Fibroblast of peridontal ligament (primary cell): ENCODE measurements at regions not wholly inside any gene's neighbourhood (a gene's known extent, or its start where the extent isn't known, plus 50 kb on each side); places are given as distances from the start of the nearest gene placed in this dataset.

ENCODE experiments used
- DNase-seq: peaks from one replicate; pipeline ENCODE4 v3.0.0-alpha.2; 2010; ENCODE audit errors: extremely low read depth

DNA sequence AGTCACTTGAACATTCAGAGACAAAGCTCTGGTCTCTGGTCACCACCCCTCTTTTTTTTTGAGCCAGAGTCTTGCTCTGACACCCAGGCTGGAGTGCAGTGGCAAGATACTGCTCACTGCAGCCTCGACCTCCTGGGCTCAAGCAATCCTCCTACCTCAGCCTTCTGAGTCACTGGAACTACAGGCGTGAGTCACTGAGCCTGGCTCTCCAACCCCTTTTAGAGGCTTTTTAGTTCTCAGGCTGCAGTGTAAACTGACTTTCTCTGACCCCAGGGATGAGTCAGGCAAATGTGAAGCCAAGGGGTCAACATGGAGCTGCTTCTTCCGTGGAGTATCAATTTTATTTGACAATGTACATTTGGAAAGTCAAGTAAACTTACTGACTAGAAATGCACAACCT is 229.2 kb downstream of the PTTG2 start:
- DNase-seq = peak; percentile 80

DNA sequence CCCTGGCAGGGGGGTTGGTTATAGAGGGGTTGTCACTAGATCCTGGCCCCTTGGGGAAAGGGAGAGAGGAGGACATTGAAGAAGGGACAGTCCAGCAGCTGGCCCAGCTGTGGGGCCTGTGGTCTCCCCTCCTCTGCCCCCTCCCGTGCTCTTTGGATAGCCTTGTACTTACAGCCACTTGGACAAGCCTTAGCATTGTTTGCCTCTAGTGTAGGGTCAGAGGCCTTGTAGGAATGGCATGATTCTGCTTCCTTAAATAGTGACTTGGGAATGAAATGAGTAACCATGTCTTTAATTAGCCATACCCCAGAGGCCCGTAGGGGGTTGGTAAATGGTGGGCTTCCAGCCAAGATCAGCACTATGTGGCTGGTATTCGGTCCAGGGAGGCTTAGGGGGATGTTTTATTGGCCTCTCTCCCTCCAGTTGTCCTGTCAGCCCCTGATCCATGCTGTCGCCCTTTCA is 230.6 kb downstream of the PTTG2 start:
- DNase-seq = peak; percentile 87

DNA sequence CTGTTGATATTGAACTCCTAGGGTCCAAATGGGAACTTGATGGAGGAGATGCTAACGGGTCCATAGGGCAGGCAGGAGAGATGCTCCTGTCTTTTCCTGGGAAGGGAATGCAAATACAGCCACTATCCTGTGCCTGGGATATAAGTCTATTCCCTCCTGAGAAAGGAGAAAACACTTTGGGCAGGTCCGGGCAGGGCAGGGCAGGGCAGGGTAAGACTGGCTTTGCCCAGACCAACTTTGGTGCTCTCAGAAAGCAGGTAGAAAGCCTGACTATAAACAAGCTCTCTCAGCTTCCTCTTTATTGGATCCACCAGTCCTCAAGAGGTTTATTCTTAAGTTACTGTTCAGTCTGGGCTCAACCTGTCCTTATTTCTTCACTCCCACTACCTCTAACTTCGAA is 232.3 kb downstream of the PTTG2 start:
- DNase-seq = no peak

DNA sequence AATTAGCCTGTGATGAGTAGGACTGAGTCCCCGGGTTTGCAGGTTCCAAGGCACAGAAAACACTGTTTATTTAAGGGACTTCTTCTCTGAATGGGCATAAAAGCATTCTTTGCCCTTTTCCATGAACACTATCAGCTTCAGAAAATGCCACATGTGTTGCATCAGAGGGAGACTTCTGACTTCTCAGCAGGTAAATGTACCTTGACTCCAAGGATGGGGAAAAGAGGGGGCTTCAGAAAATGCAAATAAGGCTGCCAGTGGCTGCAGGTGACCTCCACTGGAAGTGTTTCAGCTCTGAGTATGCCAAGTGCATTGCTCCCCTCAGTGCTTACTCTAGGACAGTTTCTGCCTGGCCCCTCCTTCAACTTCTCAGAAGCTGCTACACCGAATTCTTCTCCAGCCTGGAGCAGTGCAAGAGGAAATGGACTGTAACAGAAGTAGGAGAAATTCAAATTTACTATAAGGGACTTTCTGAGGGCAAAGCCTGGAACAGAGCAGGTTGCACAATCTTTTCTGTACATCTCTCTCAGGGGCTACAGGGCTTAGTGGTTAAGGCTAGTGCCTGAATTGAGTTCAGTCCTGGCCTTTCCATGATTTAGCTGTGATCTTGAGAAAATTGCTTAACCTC is 233.2 kb downstream of the PTTG2 start:
- DNase-seq = peak; percentile 18

DNA sequence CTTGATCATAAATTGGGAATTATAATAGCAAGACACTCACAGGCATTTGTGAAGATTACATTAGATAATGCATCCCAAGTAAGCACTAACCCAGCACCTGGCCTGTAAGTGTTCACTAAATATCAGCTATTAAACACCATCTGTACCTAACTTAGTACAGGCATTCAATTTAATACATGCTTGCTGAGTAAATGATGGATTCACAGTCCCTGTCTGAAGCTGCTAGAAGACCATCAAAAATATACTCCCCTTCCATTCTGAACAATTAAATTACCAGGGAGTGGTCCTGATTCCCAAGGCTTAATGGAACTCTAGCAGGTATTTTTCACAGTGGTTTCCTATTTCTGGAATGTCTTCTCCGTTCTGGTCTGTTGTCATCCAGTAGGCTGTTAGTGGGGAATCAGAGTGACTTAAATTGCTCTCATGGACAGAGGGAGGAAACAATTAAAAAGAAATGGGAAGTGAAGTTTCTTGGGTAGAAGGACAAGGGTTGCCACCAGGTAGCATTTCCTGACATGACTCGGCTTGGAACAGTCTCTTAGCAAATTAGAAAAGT is 233.9 kb downstream of the PTTG2 start:
- no peak for DNase-seq

DNA sequence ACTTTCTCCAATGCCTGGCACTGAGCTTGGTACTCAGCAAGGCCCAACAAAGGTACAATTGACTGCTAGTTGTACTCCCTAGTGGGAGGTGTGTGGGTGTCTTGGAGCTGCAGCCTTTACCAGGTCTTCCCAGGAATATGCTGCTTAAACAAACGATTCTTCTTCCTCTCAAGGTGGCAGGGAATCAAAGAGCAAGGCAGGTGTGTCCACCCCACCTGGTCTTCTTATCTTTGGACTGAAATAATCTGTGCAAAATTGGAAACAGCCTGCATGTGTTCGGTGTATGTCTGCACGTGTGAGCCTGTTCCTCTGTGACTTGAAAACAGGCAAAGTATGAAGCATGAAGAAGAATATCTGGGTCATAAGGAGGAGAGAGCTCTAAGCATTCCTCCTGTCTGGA is 235.3 kb downstream of the PTTG2 start:
- no peak for DNase-seq

DNA sequence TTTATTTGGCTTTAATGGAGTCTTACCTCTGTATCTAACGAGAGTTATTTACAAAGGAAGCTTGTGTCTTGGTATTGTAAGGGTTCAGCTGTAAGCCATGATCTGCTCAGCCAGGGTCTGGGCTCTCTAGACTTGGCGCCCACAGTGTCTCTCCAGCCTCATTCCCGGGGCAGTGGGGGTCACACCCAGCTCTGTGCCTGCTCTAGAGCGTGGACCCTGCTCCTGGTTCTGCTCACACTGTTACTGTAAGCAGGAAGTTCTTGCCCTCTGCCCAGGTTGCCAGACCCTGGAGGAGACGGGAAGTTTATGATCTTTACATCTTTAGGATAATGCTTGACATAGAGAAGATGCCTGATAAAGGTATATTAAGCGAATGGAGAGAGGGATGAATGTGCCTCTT is 235.7 kb downstream of the PTTG2 start:
- no peak for DNase-seq

DNA sequence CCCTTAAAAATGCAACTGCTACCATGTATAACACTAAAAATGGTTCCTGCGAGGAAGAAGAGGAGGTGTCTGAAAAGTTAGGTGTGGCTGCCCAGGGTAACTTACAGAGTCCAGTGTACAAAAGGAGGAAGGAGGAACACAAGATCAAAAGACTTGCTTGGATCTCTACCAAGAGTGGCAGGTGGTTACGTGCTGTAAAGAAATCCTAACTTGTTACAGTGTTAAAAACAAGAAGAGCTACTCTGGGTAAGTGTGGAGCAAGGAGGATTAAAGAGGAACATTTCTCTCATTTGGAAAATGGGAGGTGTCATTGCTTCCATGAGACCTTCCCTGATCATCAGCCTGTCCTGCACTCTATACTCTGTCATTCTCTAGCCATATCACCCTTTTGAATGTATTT is 242.0 kb downstream of the PTTG2 start:
- no peak for DNase-seq

DNA sequence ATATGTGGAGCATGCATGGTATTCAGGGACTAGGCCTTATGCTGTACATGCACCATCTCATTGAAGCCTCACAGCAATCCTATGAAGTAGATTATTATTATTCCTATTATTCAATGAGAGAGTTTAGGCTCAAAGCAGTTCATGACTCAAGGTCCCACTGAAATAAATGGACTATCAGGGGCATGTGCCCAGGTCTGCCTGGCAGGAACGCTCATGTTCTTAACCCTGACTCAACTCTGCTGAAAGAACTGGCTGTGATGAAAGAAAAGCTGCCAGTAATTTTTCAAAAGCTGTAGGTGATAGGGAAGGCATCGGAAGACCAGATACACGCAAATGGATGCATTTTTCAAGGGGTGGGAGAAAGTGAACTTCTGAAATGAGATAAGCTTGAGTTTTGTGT is 243.4 kb downstream of the PTTG2 start:
- DNase-seq = no peak

DNA sequence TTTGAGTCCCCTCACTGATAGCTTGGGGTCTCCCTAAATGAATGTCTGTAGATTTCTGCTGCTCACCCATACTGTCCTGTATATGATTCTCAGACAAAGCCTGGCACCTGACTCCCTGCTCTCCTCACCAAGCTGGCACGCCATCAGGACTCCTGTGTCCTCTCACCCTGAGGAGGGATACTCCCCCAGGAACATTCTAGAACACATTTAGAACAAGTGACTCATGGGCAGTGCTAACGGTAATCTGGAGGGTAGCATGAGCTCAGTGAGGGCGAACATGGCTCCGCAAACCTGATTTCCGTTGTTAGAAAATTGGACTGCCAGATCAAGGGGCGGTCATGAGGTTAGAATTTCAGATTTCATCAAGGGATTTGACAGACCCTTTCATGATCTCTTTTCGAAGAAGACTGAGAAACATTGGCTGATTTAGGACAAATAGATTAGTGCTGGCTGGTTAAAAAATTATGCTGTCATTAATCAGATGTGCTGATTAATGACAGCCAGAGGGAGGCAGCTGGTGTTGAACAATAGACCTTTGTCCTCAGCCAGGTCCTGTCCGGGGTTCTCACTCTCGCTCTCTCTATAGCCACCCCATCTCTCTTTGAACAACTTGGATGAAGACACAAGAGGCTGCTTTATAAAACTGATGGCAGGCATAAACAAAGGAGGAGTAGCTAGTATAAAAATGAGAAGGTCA is 244.3 kb downstream of the PTTG2 start:
- no peak for DNase-seq

DNA sequence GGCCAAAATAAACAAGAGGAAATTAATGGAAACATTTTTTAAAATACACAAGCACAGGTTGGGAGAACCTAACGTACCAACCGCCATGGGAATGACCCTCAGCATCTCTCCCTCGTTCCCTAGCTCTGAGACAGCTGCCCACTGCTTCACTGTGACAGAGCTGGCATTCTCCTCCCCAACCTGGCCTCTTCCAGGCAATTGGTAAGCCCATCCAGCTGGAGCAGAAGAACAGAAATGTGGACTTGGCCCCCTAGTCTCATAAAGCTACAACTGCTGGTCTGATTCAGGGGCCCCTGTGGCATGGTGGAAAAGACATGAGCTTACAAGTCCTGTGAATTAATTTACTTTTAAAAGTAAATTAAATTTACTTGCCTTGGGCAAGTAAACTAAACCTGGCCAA is 245.1 kb downstream of the PTTG2 start:
- DNase-seq = no peak

DNA sequence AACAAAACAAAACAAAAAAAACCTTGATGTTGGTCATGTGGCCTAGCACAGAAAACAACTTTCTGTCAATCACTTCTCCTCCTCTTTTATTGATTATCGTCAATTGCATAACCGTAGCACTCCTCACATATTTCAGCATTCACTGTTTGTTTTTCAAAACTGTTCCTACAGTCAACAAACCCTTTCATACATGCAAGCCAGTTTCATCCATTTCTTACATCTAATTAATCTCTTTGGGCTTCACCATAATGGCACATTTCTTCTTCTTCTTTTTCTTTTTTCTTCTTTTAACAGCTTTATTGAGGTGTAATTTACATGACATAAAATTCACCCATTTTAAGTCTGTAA is 246.9 kb downstream of the PTTG2 start:
- DNase-seq = no peak

DNA sequence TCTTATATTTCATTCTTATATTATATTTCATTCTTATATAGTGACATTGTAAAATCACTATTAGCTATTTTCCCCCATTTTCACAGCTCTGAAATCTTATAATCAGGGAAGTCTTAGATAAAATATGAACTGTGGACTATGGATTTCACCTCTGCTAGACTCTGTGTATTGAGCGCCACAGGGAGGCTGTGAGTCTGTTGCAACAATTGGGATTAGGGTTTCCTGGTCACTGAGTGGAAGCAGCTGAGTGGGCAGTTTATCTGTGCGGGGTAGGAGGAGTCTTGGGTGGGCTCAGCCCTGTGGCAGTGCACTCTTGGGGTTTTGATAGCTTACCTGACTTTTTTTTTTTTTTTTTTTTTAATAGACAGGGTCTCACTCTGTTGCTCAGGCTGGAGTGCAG is 249.5 kb downstream of the PTTG2 start:
- no peak for DNase-seq

DNA sequence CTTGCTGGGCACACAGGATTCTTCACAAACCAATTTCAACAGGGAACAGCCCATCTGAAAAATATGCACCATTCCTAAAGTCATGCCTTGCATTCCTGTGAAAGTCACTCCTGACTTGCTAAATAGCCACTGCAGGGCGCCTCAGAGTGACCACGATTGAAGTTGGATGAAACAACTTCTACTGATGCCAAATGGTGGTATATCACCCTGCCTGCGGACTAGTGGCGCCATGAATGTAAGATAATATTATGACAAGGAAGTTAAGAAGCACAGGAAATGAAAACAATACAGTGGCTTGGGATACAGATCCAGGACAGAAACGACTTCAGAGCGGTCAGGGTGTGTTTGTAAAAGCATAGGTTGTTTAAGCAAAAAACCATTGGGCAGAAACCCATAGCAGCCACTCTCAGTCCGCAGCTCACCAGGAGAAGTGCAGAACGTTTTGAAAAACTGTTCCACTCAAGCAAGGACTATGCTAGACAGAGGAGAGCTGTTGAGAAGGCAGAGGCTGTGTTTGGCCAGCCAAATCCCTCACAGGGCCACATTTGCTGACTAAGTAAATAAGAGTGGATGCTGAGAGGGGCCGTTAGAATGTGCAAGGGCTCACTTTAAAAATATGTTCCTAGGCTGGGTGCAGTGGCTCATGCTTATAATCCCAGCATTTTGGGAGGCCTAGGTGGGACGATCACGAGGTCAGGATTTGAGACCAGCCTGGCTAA is 250.4 kb downstream of the PTTG2 start:
- peak; percentile 4 for DNase-seq

DNA sequence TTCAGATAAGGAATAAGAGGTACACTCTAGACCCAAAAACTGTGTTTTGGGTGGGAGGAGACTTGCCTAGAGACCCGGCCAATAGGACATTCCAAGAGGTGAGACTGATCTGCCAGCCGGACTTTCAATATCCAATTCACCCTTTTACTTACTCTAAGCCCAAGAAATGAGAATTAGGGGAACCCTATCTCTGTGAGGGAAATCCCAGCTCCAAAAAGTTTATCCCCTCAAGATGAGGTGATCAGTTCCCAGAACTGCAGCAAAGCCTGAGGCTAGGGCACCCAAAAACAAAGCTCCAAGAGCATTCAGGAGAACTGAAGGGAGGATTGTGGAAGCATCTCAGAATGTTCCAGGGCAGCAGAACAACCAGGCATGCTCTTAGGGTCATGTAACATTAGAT is 251.7 kb downstream of the PTTG2 start:
- DNase-seq = no peak

DNA sequence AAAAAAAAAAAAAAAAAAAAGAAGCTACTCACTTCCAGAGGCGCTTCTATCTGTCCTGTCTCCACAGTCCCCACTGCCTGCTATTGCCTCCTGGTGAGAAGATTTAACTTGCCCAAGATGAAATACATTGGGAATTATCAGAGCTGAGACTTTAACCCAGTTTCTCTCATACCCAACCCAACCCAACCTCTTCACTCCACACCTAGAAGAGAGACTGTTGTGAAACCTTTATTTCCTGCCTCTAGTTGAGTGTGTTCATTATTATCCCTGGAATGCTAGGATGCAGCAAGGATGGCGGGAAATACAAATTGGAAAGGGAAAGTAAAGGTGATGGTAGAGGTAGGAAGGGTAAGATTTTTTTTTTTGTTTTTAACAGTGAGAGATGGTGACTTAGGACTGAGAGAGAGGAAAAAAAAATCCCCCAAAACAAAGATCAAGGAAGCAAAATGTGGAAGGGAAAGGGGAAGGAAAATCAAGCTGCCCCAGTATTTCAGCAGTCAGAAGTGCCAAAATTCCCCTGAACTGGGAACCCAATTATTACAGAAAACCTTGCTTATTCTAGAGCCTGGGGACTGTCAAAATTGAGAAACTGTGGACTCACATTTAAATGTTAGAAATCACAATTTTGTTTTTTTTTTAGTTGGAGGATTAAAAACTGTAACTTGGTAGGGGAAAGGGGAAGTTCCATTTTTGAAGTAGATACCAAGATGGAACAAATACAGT is 253.0 kb downstream of the PTTG2 start:
- DNase-seq = no peak

DNA sequence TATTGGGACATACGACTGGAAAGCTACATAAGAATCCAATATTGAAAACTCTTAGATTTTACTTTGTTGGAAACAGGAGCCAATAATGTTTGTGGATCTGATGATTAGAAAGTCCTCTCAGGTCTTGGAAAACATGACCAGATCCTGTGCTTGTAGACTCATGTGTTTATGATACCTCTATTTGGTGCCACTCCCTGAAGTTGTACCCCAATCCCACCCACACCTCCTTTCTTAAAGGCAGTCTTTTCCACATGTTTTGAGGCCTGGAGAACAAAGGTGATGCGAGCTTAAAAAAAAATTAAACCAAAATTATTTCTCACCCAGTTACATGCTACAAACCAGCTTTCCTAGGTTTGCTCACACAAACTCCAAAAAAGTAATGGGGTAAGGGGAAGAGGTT is 262.7 kb downstream of the PTTG2 start:
- no peak for DNase-seq

DNA sequence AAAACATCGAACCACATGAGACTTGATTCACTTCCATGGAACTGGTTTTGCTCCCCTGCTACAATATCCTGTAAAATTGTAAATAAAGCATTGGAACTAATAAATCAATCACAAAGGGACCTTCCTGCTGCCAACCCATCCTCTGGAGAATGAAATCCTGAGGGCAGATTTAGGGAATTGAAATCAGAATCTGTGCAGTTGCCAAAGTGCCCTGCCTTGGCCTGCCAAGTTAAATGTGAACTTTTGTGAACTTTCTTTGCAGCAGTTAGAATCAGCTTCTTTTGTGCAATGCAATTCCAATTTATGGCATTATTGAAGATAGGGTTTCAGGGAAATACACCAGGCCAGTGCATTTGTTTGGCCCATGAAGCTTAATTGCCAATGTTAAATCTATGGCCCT is 263.1 kb downstream of the PTTG2 start:
- DNase-seq = peak; percentile 66

DNA sequence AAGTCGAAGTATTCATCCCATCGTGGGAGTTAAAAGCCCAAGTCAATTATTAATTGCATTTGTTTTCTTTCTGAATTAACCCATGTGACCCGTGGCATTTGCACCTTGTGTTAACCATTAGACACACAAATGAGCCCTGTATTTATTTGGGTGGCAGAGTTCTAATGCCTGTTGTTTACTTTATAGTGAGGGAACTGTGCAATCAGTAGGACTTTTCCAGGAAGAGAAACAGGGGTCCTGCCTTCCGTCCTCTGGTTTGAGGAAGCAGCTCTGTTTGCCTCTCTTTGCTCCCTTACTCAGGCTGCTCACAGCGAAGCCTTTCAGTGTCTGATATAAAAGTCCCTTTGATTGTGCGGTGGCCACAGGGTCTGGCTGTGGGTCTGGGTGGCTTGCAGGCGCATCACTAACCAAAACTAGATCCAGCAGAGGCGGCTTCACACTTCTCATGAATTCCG is 263.6 kb downstream of the PTTG2 start:
- DNase-seq = no peak

DNA sequence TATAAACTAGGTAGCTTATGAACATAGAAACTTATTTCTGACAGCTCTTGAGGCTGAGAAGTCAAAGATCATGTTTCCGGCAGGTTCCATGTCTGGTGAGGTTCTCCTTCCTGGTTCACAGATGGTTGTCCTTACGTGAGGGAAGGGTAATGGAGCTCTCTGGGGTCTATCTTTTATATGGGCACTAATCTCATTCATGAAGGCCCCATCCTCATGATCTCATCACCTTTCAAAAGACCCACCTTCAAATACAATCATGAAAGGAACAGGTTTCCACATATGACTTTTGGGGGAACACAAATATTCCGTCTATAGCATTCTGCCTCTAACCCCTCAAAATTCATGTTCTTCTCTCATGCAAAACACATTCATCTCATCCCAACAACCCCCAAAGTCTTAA is 264.7 kb downstream of the PTTG2 start:
- DNase-seq = no peak

DNA sequence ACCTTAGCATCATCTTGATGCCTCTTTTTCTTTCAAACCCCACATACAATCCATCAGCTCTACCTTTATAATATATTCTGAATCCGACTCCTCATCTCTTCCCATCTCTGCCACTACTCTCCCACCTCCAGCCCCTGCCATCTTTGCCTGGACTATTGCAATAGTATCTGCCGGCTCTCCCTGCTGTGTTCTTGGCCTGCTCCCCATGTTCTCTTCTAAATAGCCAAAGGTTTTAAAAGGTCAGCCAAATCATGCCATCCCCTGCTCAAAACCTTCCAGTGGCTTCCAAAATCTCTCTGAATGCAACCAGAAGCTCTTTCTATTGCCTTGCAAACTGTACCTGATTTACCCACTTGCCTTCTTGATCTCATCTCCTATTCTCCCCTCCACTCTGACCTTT is 266.0 kb downstream of the PTTG2 start:
- DNase-seq = no peak

DNA sequence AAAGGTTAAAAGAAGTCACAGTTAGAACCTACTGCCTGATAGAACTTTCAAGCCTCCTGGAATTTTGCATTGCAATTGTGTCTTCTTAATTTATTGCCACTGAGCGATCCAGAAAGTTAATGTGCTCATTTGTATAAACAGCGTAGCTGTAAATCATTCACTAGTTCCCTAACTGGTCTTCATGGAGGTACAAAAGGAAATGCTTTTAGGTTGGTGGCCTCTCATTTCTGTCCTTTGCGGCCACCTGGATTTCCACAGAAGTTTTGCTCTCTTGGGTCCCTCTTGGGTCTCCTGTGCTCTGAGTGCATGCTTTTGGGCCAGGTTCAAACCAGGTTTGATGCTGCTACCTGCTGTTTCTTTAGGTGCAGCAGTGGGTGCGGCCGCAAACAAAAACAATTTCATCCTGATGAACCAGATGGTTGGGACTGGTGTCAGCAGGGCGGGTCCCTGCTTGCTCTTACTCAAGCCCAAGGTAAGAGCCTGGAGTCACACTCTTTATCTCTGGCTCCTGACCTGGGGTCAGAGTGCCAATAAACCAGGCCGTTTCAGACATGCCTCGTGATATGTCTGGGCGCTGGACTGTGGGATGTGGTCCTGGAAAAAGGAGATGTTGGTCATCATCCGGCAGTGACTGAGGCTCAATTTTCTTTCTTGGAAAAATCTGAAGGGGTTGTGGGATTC is 270.1 kb downstream of the PTTG2 start:
- no peak for DNase-seq
